ENCODE measurements at regions not wholly inside any gene's neighbourhood (a gene's known extent, or its start where the extent isn't known, plus 50 kb on each side); places are given as distances from the start of the nearest gene placed in this dataset.

- TF ChIP-seq, protein P1, sequence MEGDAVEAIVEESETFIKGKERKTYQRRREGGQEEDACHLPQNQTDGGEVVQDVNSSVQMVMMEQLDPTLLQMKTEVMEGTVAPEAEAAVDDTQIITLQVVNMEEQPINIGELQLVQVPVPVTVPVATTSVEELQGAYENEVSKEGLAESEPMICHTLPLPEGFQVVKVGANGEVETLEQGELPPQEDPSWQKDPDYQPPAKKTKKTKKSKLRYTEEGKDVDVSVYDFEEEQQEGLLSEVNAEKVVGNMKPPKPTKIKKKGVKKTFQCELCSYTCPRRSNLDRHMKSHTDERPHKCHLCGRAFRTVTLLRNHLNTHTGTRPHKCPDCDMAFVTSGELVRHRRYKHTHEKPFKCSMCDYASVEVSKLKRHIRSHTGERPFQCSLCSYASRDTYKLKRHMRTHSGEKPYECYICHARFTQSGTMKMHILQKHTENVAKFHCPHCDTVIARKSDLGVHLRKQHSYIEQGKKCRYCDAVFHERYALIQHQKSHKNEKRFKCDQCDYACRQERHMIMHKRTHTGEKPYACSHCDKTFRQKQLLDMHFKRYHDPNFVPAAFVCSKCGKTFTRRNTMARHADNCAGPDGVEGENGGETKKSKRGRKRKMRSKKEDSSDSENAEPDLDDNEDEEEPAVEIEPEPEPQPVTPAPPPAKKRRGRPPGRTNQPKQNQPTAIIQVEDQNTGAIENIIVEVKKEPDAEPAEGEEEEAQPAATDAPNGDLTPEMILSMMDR (tag by site-specific recombination; IDR thresholded peaks at IDR 0.05) = no peak
- TF ChIP-seq GFI1B (tag by site-specific recombination; IDR thresholded peaks at IDR 0.05) (no peak), KLF16 (tag by site-specific recombination; IDR thresholded peaks at IDR 0.05) (no peak), ZNF155 (tag by site-specific recombination; IDR thresholded peaks at IDR 0.05) (no peak), ZNF10 (tag by site-specific recombination; IDR thresholded peaks at IDR 0.05) (no peak), BCL11A (tag by site-specific recombination; IDR thresholded peaks at IDR 0.05; ENCODE audit: low read depth) (no peak), HOXA7 (CRISPR knock-in tag; IDR thresholded peaks at IDR 0.05; ENCODE audit: borderline replicate concordance) (no peak), ZNF560 (tag by site-specific recombination; IDR thresholded peaks at IDR 0.05; ENCODE audit: borderline replicate concordance) (no peak), ZNF132 (tag by site-specific recombination; IDR thresholded peaks at IDR 0.05; ENCODE audit: borderline replicate concordance) (no peak), GLI4 (tag by site-specific recombination; IDR thresholded peaks at IDR 0.05) (no peak)
- TF ChIP-seq, protein P2, sequence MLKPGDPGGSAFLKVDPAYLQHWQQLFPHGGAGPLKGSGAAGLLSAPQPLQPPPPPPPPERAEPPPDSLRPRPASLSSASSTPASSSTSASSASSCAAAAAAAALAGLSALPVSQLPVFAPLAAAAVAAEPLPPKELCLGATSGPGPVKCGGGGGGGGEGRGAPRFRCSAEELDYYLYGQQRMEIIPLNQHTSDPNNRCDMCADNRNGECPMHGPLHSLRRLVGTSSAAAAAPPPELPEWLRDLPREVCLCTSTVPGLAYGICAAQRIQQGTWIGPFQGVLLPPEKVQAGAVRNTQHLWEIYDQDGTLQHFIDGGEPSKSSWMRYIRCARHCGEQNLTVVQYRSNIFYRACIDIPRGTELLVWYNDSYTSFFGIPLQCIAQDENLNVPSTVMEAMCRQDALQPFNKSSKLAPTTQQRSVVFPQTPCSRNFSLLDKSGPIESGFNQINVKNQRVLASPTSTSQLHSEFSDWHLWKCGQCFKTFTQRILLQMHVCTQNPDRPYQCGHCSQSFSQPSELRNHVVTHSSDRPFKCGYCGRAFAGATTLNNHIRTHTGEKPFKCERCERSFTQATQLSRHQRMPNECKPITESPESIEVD (tag by site-specific recombination; IDR thresholded peaks at IDR 0.05) = no peak
Observed at GRCh38 chr22:35158336-35158735, 92.4 kb downstream of the ISX start (continued).

GRCh38 chr22:35159343-35159742 lies 93.4 kb downstream of the ISX start:
- ChIA-PET POLR2A (no interaction called here), CTCF (interaction anchor here (0.5 to 3.7 kb wide), 5 partner anchors 9 to 744 kb away, joined by 3 to 18 read pairs (median 4); no protein-coding TSS in a partner anchor)
- H3K36me3 ChIP-seq (ENCODE audit: control insufficient read depth in 2 of 2, insufficient read depth in 1 of 2, low read length in 2 of 2) = no peaks in the 10 kb centered on the region
- H3K4me3 ChIP-seq (ENCODE audit: low read depth, low read length) = no peak overlapping the region
- no peaks in the 10 kb centered on the region for H3K4me1 ChIP-seq (ENCODE audit: control insufficient read depth, insufficient read depth, low read length)
- TF ChIP-seq ZNF670 (tag by site-specific recombination; IDR thresholded peaks at IDR 0.05; ENCODE audit: low read depth) (no peak), ZNF529 (tag by site-specific recombination; IDR thresholded peaks at IDR 0.05; ENCODE audit: insufficient replicate concordance) (no peak), ZFHX2 (tag by site-specific recombination; conservative IDR thresholded peaks at IDR 0.05) (no peak), GLIS2 (tag by site-specific recombination; IDR thresholded peaks at IDR 0.05) (no peak), ZNF571 (tag by site-specific recombination; IDR thresholded peaks at IDR 0.05) (no peak), PRDM10 (tag by site-specific recombination; IDR thresholded peaks at IDR 0.05) (no peak), ZNF510 (tag by site-specific recombination; IDR thresholded peaks at IDR 0.05; ENCODE audit: insufficient replicate concordance) (no peak), ZNF621 (tag by site-specific recombination; IDR thresholded peaks at IDR 0.05) (no peak), ZNF423 (tag by site-specific recombination; IDR thresholded peaks at IDR 0.05) (no peak), ZXDB (tag by site-specific recombination; IDR thresholded peaks at IDR 0.05) (no peak), ZNF350 (tag by site-specific recombination; IDR thresholded peaks at IDR 0.05) (no peak)
- TF ChIP-seq, protein P3, sequence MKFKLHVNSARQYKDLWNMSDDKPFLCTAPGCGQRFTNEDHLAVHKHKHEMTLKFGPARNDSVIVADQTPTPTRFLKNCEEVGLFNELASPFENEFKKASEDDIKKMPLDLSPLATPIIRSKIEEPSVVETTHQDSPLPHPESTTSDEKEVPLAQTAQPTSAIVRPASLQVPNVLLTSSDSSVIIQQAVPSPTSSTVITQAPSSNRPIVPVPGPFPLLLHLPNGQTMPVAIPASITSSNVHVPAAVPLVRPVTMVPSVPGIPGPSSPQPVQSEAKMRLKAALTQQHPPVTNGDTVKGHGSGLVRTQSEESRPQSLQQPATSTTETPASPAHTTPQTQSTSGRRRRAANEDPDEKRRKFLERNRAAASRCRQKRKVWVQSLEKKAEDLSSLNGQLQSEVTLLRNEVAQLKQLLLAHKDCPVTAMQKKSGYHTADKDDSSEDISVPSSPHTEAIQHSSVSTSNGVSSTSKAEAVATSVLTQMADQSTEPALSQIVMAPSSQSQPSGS (tag by site-specific recombination; IDR thresholded peaks at IDR 0.05; ENCODE audit: low read depth) = no peak
- no peaks in the 10 kb centered on the region for H3K9me3 ChIP-seq (ENCODE audit: control insufficient read depth, insufficient read depth, low read depth, low read length)
- no peak overlapping the region for H3K27ac ChIP-seq (ENCODE audit: extremely low read depth, low read depth, low read length)

Data from HEK293 (cell line).